BJ (cell line): ENCODE measurements at regions not wholly inside any gene's neighbourhood (a gene's known extent, or its start where the extent isn't known, plus 50 kb on each side); places are given as distances from the start of the nearest gene placed in this dataset.

Experiments
- CTCF ChIA-PET: fragments of 350-600 bp; formaldehyde crosslinking; extraction: SDS; loops from one replicate; lab custom pipeline; 2021; ENCODE audit warnings: antibody characterized with exemption, inconsistent platforms; lab: Yijun Ruan, JAX
- POLR2A ChIA-PET: fragments of 300-600 bp; sonication (Branson Sonifier 250); formaldehyde crosslinking; extraction: SDS; loops from one replicate; lab custom pipeline; 2021; ENCODE audit warnings: antibody characterized with exemption; lab: Charles Lee
- DNase-seq: peaks from one replicate; pipeline ENCODE4 v3.0.0-alpha.2; 2011; ENCODE audit warnings: low read depth
- H3K27me3 ChIP-seq: 2 replicates; pipeline ENCODE4 v1.6.0; 2011; ENCODE audit warnings: low read length; ENCODE audit not compliant: control insufficient read depth, insufficient read depth
- H3K36me3 ChIP-seq: 2 replicates; pipeline ENCODE4 v1.5.1; 2011; ENCODE audit warnings: low read length; ENCODE audit not compliant: control insufficient read depth, insufficient read depth
- H3K4me3 ChIP-seq: 2 replicates; pipeline ENCODE4 v1.5.1; 2011; ENCODE audit warnings: low read depth, mild to moderate bottlenecking, control low read depth, low read length
- CTCF ChIP-seq: IDR thresholded peaks from 2 replicates; pipeline ENCODE4 v1.5.1; 2011; ENCODE audit warnings: low read depth, mild to moderate bottlenecking, control low read depth, inconsistent platforms, low read length, moderate library complexity; ENCODE audit not compliant: insufficient read depth

GRCh38 chr1:198809247-198809646 is 170.4 kb downstream of the PTPRC start:
- Histone ChIP-seq H3K36me3 (no peaks in the 10 kb centered on the region), H3K27me3 (no peaks in the 10 kb centered on the region), H3K4me3 (no peak overlapping the region)
- TF ChIP-seq CTCF: no peak
- ChIA-PET CTCF (interaction anchor here (1.6 kb wide), 1 partner anchor 10 kb away, joined by 10 read pairs; no protein-coding TSS in a partner anchor), POLR2A (interaction anchor here (0.6 kb wide), 1 partner anchor 331 kb away, joined by 3 read pairs; no protein-coding TSS in a partner anchor)
- DNase-seq: peak; percentile 16

- no peak for TF ChIP-seq CTCF
- no peaks in the 10 kb centered on the region for H3K36me3 ChIP-seq
- no peaks in the 10 kb centered on the region for H3K27me3 ChIP-seq
- ChIA-PET POLR2A (no interaction called here), CTCF (interaction anchor here (0.8 to 1.8 kb wide), 2 partner anchors 10 to 16 kb away, joined by 3 to 5 read pairs; no protein-coding TSS in a partner anchor)
- no peak for DNase-seq
- no peak overlapping the region for H3K4me3 ChIP-seq
These were observed 172.6 kb downstream of the PTPRC start for GRCh38 chr1:198811449-198811848.

- ChIA-PET CTCF (interaction anchor here (1.0 kb wide), 1 partner anchor 16 kb away, joined by 3 read pairs; no protein-coding TSS in a partner anchor), POLR2A (no interaction called here)
- no peak for DNase-seq
- no peaks in the 10 kb centered on the region; the same call in 1 of the 2 replicates for H3K36me3 ChIP-seq
- no peak for TF ChIP-seq CTCF
- no peak overlapping the region for H3K4me3 ChIP-seq
- H3K27me3 ChIP-seq: no peaks in the 10 kb centered on the region
These were observed 184.8 kb downstream of the PTPRC start for GRCh38 chr1:198823626-198824025.

GRCh38 chr1:198825254-198825653 is 186.4 kb downstream of the PTPRC start:
- H3K27me3 ChIP-seq: no peaks in the 10 kb centered on the region
- H3K4me3 ChIP-seq: no peak overlapping the region
- no peaks in the 10 kb centered on the region; the same call in 1 of the 2 replicates for H3K36me3 ChIP-seq
- TF ChIP-seq CTCF: no peak
- ChIA-PET POLR2A (no interaction called here), CTCF (interaction anchor here (1.7 kb wide), 1 partner anchor 288 kb away, joined by 5 read pairs; no protein-coding TSS in a partner anchor)
- no peak for DNase-seq

GRCh38 chr1:198829356-198829755 is 190.5 kb downstream of the PTPRC start:
- POLR2A ChIA-PET: no interaction called here
- no peak for TF ChIP-seq CTCF
- no peaks in the 10 kb centered on the region for H3K27me3 ChIP-seq
- no peak overlapping the region for H3K4me3 ChIP-seq
- no peaks in the 10 kb centered on the region; the same call in 1 of the 2 replicates for H3K36me3 ChIP-seq
- DNase-seq: no peak
- CTCF ChIA-PET: interaction anchor here (1.1 to 2.6 kb wide), 2 partner anchors 54 to 284 kb away, joined by 3 to 6 read pairs; no protein-coding TSS in a partner anchor
